Astrocyte (in vitro differentiated cells and primary cell): ENCODE measurements at regions not wholly inside any gene's neighbourhood (a gene's known extent, or its start where the extent isn't known, plus 50 kb on each side); places are given as distances from the start of the nearest gene placed in this dataset.

Experiments
- EZH2 ChIP-seq: IDR thresholded peaks from 2 replicates; pipeline ENCODE4 v1.6.1; 2012; ENCODE audit warnings: mild to moderate bottlenecking, low read length, inconsistent platforms; ENCODE audit not compliant: insufficient read depth
- TF ChIP-seq, protein P1 (sequence below): IDR thresholded peaks from 2 replicates; pipeline ENCODE4 v1.5.1; 2011; ENCODE audit warnings: low read depth, mild to moderate bottlenecking, inconsistent platforms, low read length, moderate library complexity; ENCODE audit not compliant: insufficient read depth

DNA sequence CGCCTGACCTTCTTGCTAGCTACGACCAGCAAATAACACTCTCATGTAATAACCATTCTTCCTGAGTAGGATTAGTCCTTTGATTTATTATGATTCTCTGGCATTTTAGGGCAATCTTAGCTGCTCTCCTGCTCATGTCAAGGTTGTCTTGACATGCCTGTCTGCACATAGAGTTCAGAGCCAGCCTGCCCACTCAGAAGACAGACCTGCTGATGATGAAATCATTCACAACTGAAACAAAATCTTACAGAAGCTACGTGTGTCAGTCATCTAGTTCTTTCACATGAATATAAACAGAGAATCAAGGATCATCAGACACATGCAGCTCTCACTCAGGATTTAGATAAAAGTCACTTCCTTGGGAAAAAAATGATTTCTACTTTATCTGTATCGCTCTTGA is 173.6 kb upstream of the LYSMD4 start:
- TF ChIP-seq, protein P1, sequence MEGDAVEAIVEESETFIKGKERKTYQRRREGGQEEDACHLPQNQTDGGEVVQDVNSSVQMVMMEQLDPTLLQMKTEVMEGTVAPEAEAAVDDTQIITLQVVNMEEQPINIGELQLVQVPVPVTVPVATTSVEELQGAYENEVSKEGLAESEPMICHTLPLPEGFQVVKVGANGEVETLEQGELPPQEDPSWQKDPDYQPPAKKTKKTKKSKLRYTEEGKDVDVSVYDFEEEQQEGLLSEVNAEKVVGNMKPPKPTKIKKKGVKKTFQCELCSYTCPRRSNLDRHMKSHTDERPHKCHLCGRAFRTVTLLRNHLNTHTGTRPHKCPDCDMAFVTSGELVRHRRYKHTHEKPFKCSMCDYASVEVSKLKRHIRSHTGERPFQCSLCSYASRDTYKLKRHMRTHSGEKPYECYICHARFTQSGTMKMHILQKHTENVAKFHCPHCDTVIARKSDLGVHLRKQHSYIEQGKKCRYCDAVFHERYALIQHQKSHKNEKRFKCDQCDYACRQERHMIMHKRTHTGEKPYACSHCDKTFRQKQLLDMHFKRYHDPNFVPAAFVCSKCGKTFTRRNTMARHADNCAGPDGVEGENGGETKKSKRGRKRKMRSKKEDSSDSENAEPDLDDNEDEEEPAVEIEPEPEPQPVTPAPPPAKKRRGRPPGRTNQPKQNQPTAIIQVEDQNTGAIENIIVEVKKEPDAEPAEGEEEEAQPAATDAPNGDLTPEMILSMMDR: no peak
- TF ChIP-seq EZH2: no peak
